Keratinocyte (primary cell): ENCODE measurements at regions not wholly inside any gene's neighbourhood (a gene's known extent, or its start where the extent isn't known, plus 50 kb on each side); places are given as distances from the start of the nearest gene placed in this dataset.

ENCODE experiments used
- DNase-seq: peaks from one replicate; pipeline ENCODE4 v3.0.0-alpha.2; 2011; ENCODE audit warnings: low read depth, missing footprints, low spot score
- FAIRE-seq: peaks from 2 replicates; lab custom pipeline; 2011; peaks lifted over from hg19 to GRCh38; lab: Jason Lieb, UNC
- H2AFZ ChIP-seq: 2 replicates; pipeline ENCODE4 v1.6.0; 2012; ENCODE audit warnings: low read length, control low read depth, inconsistent platforms; ENCODE audit not compliant: control insufficient read depth
- H3K27ac ChIP-seq: 2 replicates; pipeline ENCODE4 v1.5.1; 2011; ENCODE audit warnings: low read length; ENCODE audit not compliant: control insufficient read depth, insufficient read depth
- H3K27me3 ChIP-seq: 3 replicates; pipeline ENCODE4 v1.6.0; 2011; ENCODE audit warnings: low read length; ENCODE audit not compliant: control insufficient read depth, insufficient read depth; ENCODE audit errors: extremely low read depth
- H3K36me3 ChIP-seq, 2 experiments: 2 replicates in 1 of 2; 3 replicates in 1 of 2; pipeline ENCODE4 v1.5.1; 2011; ENCODE audit warnings: low read length in 2 of 2, mild to moderate bottlenecking in 1 of 2; ENCODE audit not compliant: control insufficient read depth in 2 of 2, insufficient read depth in 2 of 2; ENCODE audit errors: extremely low read depth in 1 of 2
- H3K4me1 ChIP-seq: 3 replicates; pipeline ENCODE4 v1.5.1; 2011; ENCODE audit warnings: low read length; ENCODE audit not compliant: control insufficient read depth, insufficient read depth; ENCODE audit errors: extremely low read depth
- H3K4me2 ChIP-seq: 3 replicates; pipeline ENCODE4 v1.6.0; 2011; ENCODE audit warnings: low read depth, low read length; ENCODE audit not compliant: control insufficient read depth, insufficient read depth; ENCODE audit errors: extremely low read depth
- H3K4me3 ChIP-seq, 3 experiments: fragments of 200-600 bp in 1 of 3; sonication (generic) in 1 of 3; 2 replicates in 2 of 3; 3 replicates in 1 of 3; pipeline ENCODE4 v1.5.1; 2011 to 2016; ENCODE audit warnings: low read length in 3 of 3, mild to moderate bottlenecking in 3 of 3, control low read depth in 2 of 3, inconsistent platforms in 1 of 3, low read depth in 1 of 3, mixed read lengths in 1 of 3, mixed run types in 1 of 3, moderate library complexity in 1 of 3; ENCODE audit not compliant: control insufficient read depth in 2 of 3, insufficient read depth in 2 of 3; ENCODE audit errors: extremely low read depth in 1 of 3
- H3K79me2 ChIP-seq: 2 replicates; pipeline ENCODE4 v1.6.0; 2012; ENCODE audit warnings: low read length; ENCODE audit not compliant: control insufficient read depth, insufficient read depth
- H3K9ac ChIP-seq: 3 replicates; pipeline ENCODE4 v1.6.0; 2011; ENCODE audit warnings: low read length; ENCODE audit not compliant: control insufficient read depth, insufficient read depth; ENCODE audit errors: extremely low read depth
- H3K9me1 ChIP-seq: 3 replicates; pipeline ENCODE4 v1.6.0; 2011; ENCODE audit warnings: low read length; ENCODE audit not compliant: control insufficient read depth, insufficient read depth; ENCODE audit errors: extremely low read depth
- H3K9me3 ChIP-seq: 2 replicates; pipeline ENCODE4 v1.5.1; 2012; ENCODE audit warnings: low read depth, low read length; ENCODE audit not compliant: control insufficient read depth
- H4K20me1 ChIP-seq: 3 replicates; pipeline ENCODE4 v1.6.0; 2011; ENCODE audit warnings: low read length; ENCODE audit not compliant: control insufficient read depth, insufficient read depth; ENCODE audit errors: extremely low read depth
- EZH2 ChIP-seq: IDR thresholded peaks from one replicate; pipeline ENCODE4 v1.6.1; 2012; ENCODE audit warnings: inconsistent platforms, mild to moderate bottlenecking, low read length, moderate library complexity
- dilution Hi-C: fragments of 300-500 bp; cut with MboI; formaldehyde crosslinking; loops from one replicate; pipeline ENCODE4 v1.7.0; 2020; ENCODE audit warnings: low sequenced_read_pairs; ENCODE audit not compliant: extremely low pct_ligation_motif_present
- TF ChIP-seq, protein P1 (sequence below), 3 experiments: IDR thresholded peaks in 1 of 3; conservative IDR thresholded peaks in 1 of 3; optimal IDR thresholded peaks in 1 of 3; 2 replicates in 2 of 3; 3 replicates in 1 of 3; pipeline versions ENCODE3 to v1.5.1; 2011; ENCODE audit warnings: low read length in 3 of 3, mild to moderate bottlenecking in 3 of 3, moderate library complexity in 2 of 3, control low read depth in 1 of 3, inconsistent platforms in 1 of 3; ENCODE audit not compliant: insufficient read depth in 2 of 3; ENCODE audit errors: extremely low read depth in 1 of 3

DNA sequence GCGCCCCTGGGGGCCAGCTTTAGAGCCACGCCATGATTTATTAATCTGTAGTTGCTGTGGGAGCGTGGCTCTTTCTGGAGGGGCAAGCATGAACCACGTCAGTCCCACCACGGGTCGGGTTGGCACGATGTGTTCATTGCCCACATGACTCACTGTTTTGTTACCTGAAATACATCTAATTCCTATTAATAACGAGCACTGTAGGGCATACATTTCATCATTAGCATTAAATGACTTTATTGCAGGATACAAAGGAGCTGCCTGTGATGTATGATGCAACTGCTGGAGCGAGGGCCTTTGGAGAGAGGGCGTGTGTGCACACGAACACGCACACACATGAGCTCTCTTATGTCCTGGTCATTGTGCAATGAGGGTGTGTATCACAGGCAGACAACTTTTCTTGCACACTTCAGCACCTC, 127.0 kb downstream of the INHBB start:
- H3K4me3 ChIP-seq, result no peak overlapping the region
- H3K9me3 ChIP-seq, result peaks cover 8% of the 10 kb centered on the region
- no peaks in the 10 kb centered on the region for H3K36me3 ChIP-seq
- H3K4me1 ChIP-seq, result peaks cover 40% of the 10 kb centered on the region
- H3K27me3 ChIP-seq, result no peaks in the 10 kb centered on the region
- H3K9ac ChIP-seq, result peak overlapping the region; percentile 74
- H3K4me2 ChIP-seq, result peak overlapping the region; percentile 65
- H4K20me1 ChIP-seq, result no peaks in the 10 kb centered on the region
- peak overlapping the region; percentile 97 for H3K27ac ChIP-seq
- H2AFZ ChIP-seq, result no peak overlapping the region
- dilution Hi-C loops, result no loop called here
- no peaks in the 10 kb centered on the region for H3K79me2 ChIP-seq
- peak; percentile 79 for FAIRE-seq
- H3K9me1 ChIP-seq, result no peaks in the 10 kb centered on the region
- no peak for TF ChIP-seq EZH2
- TF ChIP-seq, protein P1, sequence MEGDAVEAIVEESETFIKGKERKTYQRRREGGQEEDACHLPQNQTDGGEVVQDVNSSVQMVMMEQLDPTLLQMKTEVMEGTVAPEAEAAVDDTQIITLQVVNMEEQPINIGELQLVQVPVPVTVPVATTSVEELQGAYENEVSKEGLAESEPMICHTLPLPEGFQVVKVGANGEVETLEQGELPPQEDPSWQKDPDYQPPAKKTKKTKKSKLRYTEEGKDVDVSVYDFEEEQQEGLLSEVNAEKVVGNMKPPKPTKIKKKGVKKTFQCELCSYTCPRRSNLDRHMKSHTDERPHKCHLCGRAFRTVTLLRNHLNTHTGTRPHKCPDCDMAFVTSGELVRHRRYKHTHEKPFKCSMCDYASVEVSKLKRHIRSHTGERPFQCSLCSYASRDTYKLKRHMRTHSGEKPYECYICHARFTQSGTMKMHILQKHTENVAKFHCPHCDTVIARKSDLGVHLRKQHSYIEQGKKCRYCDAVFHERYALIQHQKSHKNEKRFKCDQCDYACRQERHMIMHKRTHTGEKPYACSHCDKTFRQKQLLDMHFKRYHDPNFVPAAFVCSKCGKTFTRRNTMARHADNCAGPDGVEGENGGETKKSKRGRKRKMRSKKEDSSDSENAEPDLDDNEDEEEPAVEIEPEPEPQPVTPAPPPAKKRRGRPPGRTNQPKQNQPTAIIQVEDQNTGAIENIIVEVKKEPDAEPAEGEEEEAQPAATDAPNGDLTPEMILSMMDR (optimal IDR thresholded peaks at IDR 0.05 in 1 of 3, IDR thresholded peaks at IDR 0.05 in 1 of 3, conservative IDR thresholded peaks at IDR 0.05 in 1 of 3; ENCODE audit: extremely low read depth in 1 of 3, insufficient read depth in 2 of 3, low read length in 3 of 3), result no peak
- DNase-seq, result peak; percentile 95

DNA sequence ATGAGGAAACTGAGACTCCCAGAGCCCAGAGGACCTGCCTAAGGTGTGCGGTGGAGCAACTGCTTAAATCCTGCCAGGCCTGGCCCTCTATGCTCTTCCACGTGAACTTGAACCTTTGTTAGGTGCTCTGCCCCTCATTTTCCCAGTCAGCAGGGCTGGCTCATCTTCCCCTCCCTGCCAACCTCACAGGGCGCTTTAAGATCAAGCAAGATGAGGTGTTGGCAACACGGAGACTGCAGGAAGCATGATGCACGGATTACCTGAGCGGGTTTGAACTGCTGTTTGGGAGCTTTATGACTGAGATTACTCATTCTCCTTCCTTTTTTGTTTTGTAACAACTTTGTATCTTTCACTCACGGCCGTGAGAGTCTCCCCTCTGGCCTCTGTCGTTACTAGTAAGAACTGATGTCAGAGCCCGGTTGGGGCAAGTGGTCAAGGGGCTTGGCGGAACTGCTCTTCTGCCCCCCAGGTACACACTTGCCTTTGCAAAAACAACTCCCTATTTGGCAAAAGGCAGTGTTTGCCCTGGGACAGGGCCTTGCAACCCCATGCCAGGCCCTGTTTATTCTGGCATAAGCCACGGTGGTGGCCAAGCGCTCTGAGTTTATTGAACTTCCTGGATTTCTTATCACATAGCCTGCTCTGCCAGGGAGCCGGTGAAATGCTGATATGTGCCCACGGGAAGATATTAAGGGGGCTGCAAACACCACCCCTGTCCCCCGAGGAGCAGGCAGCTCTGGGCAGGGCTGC, 127.8 kb downstream of the INHBB start:
- dilution Hi-C loops, result no loop called here
- FAIRE-seq, result peak; percentile 94
- peaks cover 8% of the 10 kb centered on the region for H3K9me3 ChIP-seq
- no peak for TF ChIP-seq EZH2
- TF ChIP-seq, protein P1 (optimal IDR thresholded peaks at IDR 0.05 in 1 of 3, IDR thresholded peaks at IDR 0.05 in 1 of 3, conservative IDR thresholded peaks at IDR 0.05 in 1 of 3; ENCODE audit: extremely low read depth in 1 of 3, insufficient read depth in 2 of 3, low read length in 3 of 3), result no peak
- H3K36me3 ChIP-seq, result no peaks in the 10 kb centered on the region
- peak overlapping the region; percentile 74 for H3K9ac ChIP-seq
- peaks cover 40% of the 10 kb centered on the region for H3K4me1 ChIP-seq
- H3K4me2 ChIP-seq, result peak overlapping the region; percentile 65
- peak; percentile 68 for DNase-seq
- H3K4me3 ChIP-seq, result peak overlapping the region in 1 of 3 experiments; percentile 22
- no peaks in the 10 kb centered on the region for H4K20me1 ChIP-seq
- no peaks in the 10 kb centered on the region for H3K9me1 ChIP-seq
- no peaks in the 10 kb centered on the region for H3K79me2 ChIP-seq
- H2AFZ ChIP-seq, result peak overlapping the region; percentile 54
- peak overlapping the region; percentile 97 for H3K27ac ChIP-seq
- H3K27me3 ChIP-seq, result no peaks in the 10 kb centered on the region
